Stimulated activated naive CD4-positive, alpha-beta T cell (primary cell): ENCODE measurements at regions not wholly inside any gene's neighbourhood (a gene's known extent, or its start where the extent isn't known, plus 50 kb on each side); places are given as distances from the start of the nearest gene placed in this dataset.

ENCODE experiments used
- DNase-seq, 6 experiments: peaks; one replicate each; lab custom pipeline; 2025; lab: John Stamatoyannopoulos, UW

DNA sequence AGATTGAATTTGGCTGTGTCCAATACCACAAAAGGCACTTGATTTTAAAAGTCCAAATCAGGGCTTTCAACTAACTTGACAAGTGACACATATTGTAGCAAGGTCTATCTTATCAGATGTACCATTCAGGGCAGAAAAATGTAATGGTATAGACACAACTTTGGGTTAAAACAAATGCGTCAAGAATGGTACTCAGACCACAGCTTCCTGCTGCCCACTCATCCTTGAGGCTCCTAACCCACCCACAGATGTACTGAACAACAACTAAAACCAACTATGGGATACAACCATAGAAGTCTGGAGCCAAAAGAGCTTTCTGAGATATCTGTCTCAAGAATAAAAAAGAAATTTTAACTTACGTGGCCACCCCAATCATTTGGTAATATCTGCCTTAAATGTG, 105.2 kb downstream of the RBM43 start:
- DNase-seq, result no peak

GRCh38 chr2:151153601-151154000, 108.1 kb downstream of the RBM43 start:
- no peak for DNase-seq

DNA sequence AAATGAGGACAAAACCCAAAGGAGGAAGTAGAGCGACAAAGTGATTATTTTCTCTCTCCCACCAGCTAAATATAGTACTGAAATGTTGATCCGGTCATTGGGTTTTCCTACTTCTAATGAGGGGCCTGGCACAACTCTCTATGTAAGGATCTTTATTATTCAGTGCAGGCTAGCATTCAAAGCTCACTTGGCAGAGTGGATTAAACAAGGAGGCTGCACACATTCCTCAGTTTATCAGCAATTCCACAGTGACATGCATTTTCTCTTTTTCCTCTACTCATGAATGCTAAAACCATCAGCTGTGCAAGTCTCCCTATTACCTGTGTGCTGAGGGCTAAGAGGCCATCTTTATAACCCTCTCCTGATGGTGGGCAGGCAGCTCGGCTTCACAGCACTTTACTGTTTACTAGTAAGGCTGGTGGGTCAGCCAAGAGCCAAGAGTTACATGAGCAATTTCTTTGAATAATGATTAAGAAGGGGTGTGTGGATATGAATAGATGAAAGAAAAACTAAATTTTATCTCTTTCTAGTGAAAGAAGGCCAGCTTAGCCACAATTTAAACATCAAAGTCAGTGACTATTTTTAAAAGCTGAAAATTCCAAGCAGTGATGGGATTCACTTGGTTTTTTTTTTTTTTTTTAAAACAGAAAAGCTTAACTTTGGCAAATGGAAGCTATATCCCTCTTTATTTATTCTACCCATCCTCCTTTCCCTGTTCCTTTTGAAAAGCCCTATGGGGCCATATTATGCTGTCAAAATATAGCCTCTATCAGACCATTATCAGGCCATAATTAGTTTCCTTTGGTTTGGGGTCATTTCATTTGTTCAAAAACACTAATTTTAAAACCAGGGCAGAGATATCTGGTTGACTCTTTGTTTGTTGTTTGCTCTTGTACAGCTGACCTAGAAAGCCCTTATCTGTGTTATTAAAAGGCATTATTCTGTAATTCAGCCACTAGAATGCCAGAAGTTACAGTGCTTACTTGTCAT, 111.0 kb downstream of the RBM43 start:
- no peak for DNase-seq

DNA sequence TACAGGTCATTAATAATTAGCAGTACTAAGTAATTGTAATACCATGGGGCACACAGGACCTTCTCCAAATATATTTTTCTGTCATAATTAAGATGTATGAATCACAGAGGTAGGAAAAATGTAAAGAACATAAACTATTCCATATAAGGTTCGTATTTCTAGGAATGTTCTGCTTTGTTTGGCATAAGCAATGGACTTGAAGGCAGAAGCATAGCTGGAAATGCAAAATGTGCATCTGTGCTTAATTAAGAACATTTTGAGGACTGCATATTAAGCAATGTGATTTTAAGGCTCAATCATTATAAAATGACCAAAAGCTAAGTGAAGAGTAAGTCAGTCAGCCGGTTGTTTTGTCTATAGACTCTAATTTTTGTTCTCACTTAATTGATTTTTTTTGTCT, 123.2 kb downstream of the RBM43 start:
- DNase-seq, result no peak

- DNase-seq, result no peak
These were observed 124.1 kb downstream of the RBM43 start for GRCh38 chr2:151137526-151137925.

- no peak for DNase-seq
These were observed 141.7 kb downstream of the RBM43 start for GRCh38 chr2:151120011-151120410.

- no peak for DNase-seq
These were observed 142.3 kb downstream of the RBM43 start for GRCh38 chr2:151119374-151119773.

DNA sequence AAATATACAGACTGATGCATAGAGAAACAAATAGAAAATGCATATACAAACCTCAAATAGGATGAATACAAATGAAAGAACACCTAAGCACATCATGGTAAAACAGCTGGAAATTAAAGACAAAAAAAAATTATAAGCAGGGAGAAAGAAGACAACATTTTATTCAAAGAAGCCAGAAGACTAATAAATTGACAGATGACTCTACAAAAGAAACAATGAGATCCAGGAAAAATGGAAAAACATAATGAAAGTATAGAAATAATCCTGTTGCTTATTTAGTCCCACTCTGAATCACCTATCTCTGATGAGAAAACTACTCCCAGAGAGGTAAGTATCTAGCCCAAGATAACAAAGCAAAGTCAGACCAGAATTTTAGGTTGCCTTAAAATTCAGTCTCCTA, 143.4 kb downstream of the RBM43 start:
- no peak for DNase-seq

DNA sequence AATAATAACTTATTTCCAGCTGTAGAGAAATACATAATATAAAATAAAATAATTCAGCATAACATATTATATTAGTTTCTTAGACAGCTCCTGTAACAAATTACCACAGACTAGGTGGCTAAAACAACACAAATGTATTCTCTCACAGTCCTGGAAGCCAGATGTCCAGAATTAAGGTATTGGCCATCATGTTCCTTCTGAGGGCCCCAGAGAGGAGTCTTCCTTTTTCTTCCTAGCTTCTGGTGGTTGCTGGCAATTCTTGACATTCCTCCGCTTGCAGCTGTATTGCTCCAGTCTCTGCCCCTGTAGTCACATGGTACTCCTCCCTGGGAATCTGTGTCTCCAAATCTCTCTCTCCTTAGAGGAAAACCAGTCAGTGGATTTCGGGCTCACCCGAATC, 146.8 kb downstream of the RBM43 start:
- no peak for DNase-seq

- DNase-seq, result no peak
These were observed 148.3 kb downstream of the RBM43 start for GRCh38 chr2:151113318-151113717.

DNA sequence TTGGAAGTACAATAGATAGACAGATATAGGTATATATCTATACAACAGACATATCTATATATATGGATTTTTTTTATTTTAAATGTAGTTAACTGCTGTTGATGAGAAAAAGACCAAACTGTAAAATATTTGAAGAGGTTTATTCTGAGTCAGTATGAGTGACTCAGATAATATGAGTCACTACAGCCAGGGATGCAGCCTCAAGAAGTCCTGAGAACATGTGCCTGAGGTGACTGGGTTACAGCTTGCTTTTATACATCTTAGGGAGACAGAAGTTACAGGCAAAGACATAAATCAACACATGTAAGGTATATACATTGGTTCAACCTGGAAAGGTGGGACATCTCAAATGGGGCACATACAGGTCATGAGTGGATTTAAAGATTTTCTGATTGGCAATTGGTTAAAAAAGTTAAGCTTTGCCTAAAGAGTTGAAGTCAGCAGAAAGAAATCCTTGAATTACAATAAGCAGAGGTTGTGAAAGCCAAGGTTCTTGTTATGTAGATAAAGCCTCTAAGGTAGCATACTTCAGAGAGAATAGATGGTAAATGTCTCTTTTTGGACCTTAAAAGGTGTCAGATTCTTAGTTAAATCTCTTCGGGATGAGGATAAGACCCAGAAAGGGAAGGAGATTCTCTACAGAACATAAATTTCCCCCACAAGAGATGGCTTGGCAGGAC, 149.9 kb downstream of the RBM43 start:
- DNase-seq, result no peak

- no peak for DNase-seq
These were observed 154.7 kb downstream of the RBM43 start for GRCh38 chr2:151106805-151107506.

DNA sequence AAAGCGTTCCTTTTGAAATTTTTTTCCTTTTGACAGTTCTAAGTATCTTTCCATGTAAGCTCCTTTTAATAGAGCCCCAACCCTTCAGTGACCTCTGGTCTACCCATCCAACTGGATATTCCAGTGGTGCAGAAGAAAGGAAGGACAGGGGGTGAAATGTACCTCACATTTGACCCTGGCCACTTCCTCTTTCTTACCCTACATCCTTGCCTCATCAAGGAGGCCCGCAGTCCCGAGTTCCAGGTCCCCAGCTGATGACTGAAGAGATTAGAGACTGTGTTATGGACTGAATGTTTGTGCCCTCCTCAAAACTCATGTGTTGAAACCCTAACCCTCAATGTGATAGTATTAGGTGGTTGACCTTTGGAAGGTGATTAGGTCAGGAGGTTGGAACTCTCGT, 158.1 kb downstream of the RBM43 start:
- no peak for DNase-seq

GRCh38 chr2:151102226-151102625, 159.4 kb downstream of the RBM43 start:
- DNase-seq, result no peak

DNA sequence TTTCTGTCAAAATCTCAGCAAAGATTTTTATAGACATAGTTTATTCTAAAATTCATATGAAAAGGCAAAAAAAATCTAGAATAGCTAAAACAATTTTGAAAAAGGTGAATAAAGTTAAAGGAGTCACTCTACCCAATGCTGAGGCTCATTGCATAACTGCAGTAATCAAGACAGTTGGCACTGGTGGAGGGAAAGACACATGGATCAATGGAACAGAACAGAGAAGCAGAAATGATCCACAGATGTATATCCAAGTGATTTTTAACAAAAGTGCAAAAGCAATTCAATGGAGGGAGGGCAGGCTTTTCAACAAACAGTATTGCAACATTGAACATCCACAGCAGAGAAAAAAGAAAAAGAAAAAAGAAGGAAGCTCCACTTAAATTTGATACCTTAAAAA, 162.8 kb downstream of the RBM43 start:
- DNase-seq, result no peak

GRCh38 chr2:151097895-151098294, 163.8 kb downstream of the RBM43 start:
- DNase-seq, result no peak

- DNase-seq, result no peak
These were observed 164.5 kb downstream of the RBM43 start for GRCh38 chr2:151097128-151097527.

DNA sequence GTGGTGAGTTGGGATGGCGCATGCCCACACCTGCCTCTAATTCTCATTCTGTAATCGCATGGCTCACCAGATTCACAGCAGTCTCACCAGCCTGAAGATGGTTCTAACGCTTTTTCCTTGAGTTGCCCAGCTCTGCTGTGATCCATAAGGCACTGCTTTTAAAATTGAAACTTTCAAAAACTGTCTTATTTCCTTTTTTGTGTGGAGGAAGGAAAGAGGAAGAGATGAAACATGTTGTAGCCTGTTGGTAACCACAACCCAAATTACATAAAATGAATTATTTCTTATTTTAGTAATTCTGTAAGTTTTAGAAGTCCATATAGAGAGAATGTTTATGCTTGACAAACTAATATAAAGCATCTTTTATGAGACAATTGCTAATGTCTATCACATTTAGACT, 165.4 kb downstream of the RBM43 start:
- no peak for DNase-seq

GRCh38 chr2:151095463-151095862, 166.2 kb downstream of the RBM43 start:
- no peak for DNase-seq

DNA sequence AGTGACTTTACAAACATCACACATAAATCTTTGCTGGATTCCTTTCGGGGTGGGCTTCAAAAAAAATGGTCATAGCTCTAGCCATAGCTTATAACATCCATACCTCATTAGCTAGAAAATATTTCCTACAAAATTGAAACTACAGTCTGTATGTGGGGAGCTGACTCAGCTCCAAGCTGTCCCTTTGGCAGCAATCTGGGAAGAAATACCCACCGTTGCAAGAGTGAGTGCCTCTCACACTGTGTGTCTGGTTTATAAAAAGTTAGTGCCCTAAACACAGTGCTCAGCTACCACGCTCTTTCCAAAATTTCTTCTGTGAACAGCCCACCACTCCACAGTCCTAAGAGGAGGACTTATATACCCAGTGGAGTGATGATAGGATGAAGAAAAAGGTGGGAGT, 170.1 kb downstream of the RBM43 start:
- no peak for DNase-seq

- DNase-seq, result no peak
These were observed 174.3 kb downstream of the RBM43 start for GRCh38 chr2:151087377-151087776.

- no peak for DNase-seq
These were observed 176.5 kb downstream of the RBM43 start for GRCh38 chr2:151085181-151085611.
